ENCODE measurements at regions not wholly inside any gene's neighbourhood (a gene's known extent, or its start where the extent isn't known, plus 50 kb on each side); places are given as distances from the start of the nearest gene placed in this dataset.

DNA sequence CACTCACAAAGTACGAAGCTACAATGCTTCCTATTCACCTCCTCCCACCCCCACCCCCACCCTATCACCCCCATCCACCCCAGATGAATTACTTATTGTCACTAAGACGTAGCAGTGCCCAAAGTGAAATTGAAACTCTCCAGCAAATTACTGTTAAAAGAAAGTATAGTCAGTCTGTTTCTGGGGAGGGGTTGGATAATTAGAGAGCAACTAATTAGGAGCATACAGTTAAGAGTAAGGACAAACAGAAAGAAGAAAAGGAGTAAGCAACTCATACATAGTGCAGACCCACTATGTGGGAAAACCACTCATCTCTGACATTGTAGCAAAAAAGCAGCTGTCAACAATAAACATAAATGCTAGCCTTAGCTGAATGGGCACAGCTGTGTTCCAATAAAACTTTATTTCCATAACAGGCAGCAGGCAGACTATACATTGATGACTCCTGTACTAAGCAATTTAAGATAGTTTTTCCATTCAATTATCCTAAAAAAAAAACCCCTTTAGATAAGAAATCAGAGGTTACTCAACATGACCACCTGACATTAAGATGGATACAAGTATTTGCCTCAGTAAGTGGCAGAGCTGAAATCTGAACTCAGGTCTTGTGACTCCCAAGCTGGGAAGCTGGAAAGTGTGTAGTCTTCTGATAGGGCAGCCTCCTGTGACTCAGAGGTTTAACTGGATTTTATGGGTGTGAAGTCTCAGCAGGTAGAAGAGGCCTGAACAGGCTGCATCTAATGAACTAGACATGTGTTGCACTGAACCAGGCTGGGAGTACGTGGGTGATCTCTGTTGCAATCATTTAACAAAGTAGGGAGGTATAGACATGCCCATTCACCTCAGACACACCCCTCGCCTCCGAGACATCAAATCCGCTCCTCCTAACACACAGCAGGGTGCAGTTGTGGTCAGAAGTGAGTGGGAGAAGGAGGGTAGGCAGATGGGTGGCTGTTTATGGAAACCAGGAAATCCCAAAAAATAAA is 171.8 kb upstream of the KLF7 start:
- TF ChIP-seq CTCF (IDR thresholded peaks at IDR 0.05) (no peak), POLR2A (IDR thresholded peaks at IDR 0.05) (no peak)
